DND-41 (cell line): ENCODE measurements at regions not wholly inside any gene's neighbourhood (a gene's known extent, or its start where the extent isn't known, plus 50 kb on each side); places are given as distances from the start of the nearest gene placed in this dataset.
A peak's percentile ranks its signal among the peaks of the same experiment; 100 is the strongest.

Source experiments
- ATAC-seq: fragments of 200-7000 bp; cut with Tn5 transposase; 3 replicates; pipeline ENCODE4 v1.9.1; 2021; ENCODE audit warnings: low read depth; ENCODE audit not compliant: insufficient read depth
- DNase-seq: peaks from one replicate; pipeline ENCODE4 v3.0.0-alpha.2; 2020
- H2AFZ ChIP-seq: 2 replicates; pipeline ENCODE4 v1.6.0; 2012; ENCODE audit warnings: low read depth, low read length
- H3K27ac ChIP-seq: 2 replicates; pipeline ENCODE4 v1.5.1; 2012; ENCODE audit warnings: low read length, inconsistent platforms
- H3K27me3 ChIP-seq: fragments of 200-600 bp; sonication (generic); 2 replicates; pipeline ENCODE4 v1.6.0; 2012; ENCODE audit warnings: low read length, mild to moderate bottlenecking, inconsistent platforms; ENCODE audit not compliant: insufficient read depth, poor library complexity
- H3K36me3 ChIP-seq: 2 replicates; pipeline ENCODE4 v1.5.1; 2012; ENCODE audit warnings: low read length, inconsistent platforms; ENCODE audit not compliant: insufficient read depth
- H3K4me1 ChIP-seq: 2 replicates; pipeline ENCODE4 v1.5.1; 2012; ENCODE audit warnings: mild to moderate bottlenecking, low read length; ENCODE audit not compliant: insufficient read depth
- H3K4me2 ChIP-seq: 2 replicates; pipeline ENCODE4 v1.6.0; 2012; ENCODE audit warnings: mild to moderate bottlenecking, moderate library complexity, low read length, inconsistent platforms; ENCODE audit not compliant: insufficient read depth
- H3K4me3 ChIP-seq, 2 experiments: fragments of 200-600 bp in 1 of 2; shearing (Covaris generic) in 1 of 2; 2 replicates each; pipeline ENCODE4 v1.5.1; 2012 to 2016; ENCODE audit warnings: inconsistent platforms in 2 of 2, low read length in 2 of 2, mild to moderate bottlenecking in 2 of 2, low read depth in 1 of 2, moderate library complexity in 1 of 2
- H3K79me2 ChIP-seq: 2 replicates; pipeline ENCODE4 v1.6.0; 2012; ENCODE audit warnings: low read length, inconsistent platforms; ENCODE audit not compliant: insufficient read depth
- H3K9ac ChIP-seq: 2 replicates; pipeline ENCODE4 v1.6.0; 2012; ENCODE audit warnings: low read depth, mild to moderate bottlenecking, inconsistent platforms, low read length, moderate library complexity
- H3K9me3 ChIP-seq: 2 replicates; pipeline ENCODE4 v1.5.1; 2012; ENCODE audit warnings: low read length, moderate library complexity, mild to moderate bottlenecking, inconsistent platforms; ENCODE audit not compliant: insufficient read depth, severe bottlenecking
- H4K20me1 ChIP-seq: 2 replicates; pipeline ENCODE4 v1.6.0; 2012; ENCODE audit warnings: low read length; ENCODE audit not compliant: insufficient read depth
- CTCF ChIP-seq: IDR thresholded peaks from 2 replicates; pipeline ENCODE4 v1.5.1; 2012; ENCODE audit warnings: borderline replicate concordance, low read length, moderate library complexity, mild to moderate bottlenecking; ENCODE audit not compliant: poor library complexity, severe bottlenecking; ENCODE audit errors: extremely low read depth
- EZH2 ChIP-seq: IDR thresholded peaks from 3 replicates; pipeline ENCODE4 v1.6.1; 2012; ENCODE audit warnings: borderline replicate concordance, low read depth, mild to moderate bottlenecking, moderate library complexity, low read length, inconsistent platforms; ENCODE audit not compliant: severe bottlenecking

DNA sequence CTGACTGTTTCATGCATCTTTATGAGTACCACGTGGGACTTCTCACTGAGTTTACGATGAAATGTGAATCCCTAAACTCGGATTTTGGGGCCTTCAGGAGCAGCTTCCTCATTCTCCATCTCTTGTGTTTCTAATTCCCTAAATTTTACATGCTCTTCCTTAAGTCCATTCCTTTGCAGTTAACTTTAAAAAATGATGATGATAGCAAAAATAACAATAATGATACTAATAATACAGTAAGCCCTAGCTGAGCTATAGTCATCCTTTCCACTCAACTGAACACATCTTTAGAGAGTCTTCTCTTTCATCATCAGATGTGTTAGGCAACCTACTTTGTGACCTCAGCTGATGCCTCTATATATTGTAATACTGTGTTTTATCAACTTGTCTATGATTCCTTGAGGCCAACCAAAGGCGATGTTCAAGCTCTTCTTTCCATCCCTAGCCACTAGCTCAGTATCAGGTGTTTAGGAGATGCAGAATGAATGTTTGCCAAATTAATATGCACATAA lies 1196.4 kb downstream of the VRK1 start:
- H3K4me2 ChIP-seq = no peak overlapping the region
- H3K9ac ChIP-seq = peak overlapping the region; percentile 14
- DNase-seq (no peak), ATAC-seq (0 out of 3 replicates have a peak, but pooled peaks have one; percentile 8)
- no peaks in the 10 kb centered on the region for H3K79me2 ChIP-seq
- peak overlapping the region; percentile 87 for H3K27ac ChIP-seq
- no peaks in the 10 kb centered on the region for H4K20me1 ChIP-seq
- H3K4me3 ChIP-seq = no peak overlapping the region
- no peak for TF ChIP-seq EZH2
- no peak for TF ChIP-seq CTCF
- H3K9me3 ChIP-seq = no peaks in the 10 kb centered on the region
- no peaks in the 10 kb centered on the region for H3K36me3 ChIP-seq
- H3K4me1 ChIP-seq = peaks cover 35% of the 10 kb centered on the region
- peak overlapping the region; percentile 71 for H2AFZ ChIP-seq
- H3K27me3 ChIP-seq = no peaks in the 10 kb centered on the region

GRCh38 chr14:97994020-97994531 lies 1196.9 kb downstream of the VRK1 start:
- peak; percentile 84 for ATAC-seq
- Histone ChIP-seq H3K4me1 (peaks cover 35% of the 10 kb centered on the region), H3K9me3 (no peaks in the 10 kb centered on the region), H3K36me3 (no peaks in the 10 kb centered on the region), H3K79me2 (no peaks in the 10 kb centered on the region), H3K4me2 (0 out of 2 replicates have a peak overlapping the region, but pooled peaks have one; percentile 6), H3K9ac (peak overlapping the region; percentile 14), H4K20me1 (no peaks in the 10 kb centered on the region), H3K4me3 (peak overlapping the region in 1 of 2 experiments; percentile 11; a peak in 1 of 4 replicates), H3K27me3 (no peaks in the 10 kb centered on the region), H2AFZ (peak overlapping the region; percentile 71), H3K27ac (peak overlapping the region; percentile 87)
- no peak for TF ChIP-seq CTCF
- TF ChIP-seq EZH2 = no peak
- peak; percentile 38 for DNase-seq

DNA sequence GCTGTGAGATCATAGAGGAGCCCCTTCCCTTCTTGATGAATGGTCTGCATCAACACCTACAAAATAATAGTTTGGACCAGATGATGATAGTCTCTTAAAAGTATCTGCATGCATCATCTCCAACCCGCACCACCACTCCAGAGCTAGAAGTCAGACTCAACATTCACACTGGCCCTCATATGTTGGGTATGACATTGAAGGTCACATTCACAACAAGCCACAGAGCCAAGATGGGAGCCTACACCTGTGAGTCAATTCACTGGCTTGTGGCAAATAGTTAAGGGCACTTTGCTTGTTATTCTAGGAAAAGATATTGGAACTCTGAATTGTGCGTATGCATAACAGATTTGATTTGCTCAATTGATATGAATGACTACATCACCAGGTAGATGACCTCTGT lies 1197.9 kb downstream of the VRK1 start:
- H3K9ac ChIP-seq = peak overlapping the region; percentile 14; the same call in 1 of the 2 replicates
- DNase-seq = no peak
- TF ChIP-seq CTCF = no peak
- TF ChIP-seq EZH2 = no peak
- no peak overlapping the region; a peak in 1 of 4 replicates for H3K4me3 ChIP-seq
- no peaks in the 10 kb centered on the region for H3K27me3 ChIP-seq
- no peaks in the 10 kb centered on the region for H4K20me1 ChIP-seq
- H2AFZ ChIP-seq = peak overlapping the region; percentile 34; the same call in 1 of the 2 replicates
- no peaks in the 10 kb centered on the region for H3K79me2 ChIP-seq
- H3K4me1 ChIP-seq = peaks cover 35% of the 10 kb centered on the region
- no peaks in the 10 kb centered on the region for H3K9me3 ChIP-seq
- no peaks in the 10 kb centered on the region for H3K36me3 ChIP-seq
- no peak for ATAC-seq
- H3K27ac ChIP-seq = peak overlapping the region; percentile 87
- no peak overlapping the region for H3K4me2 ChIP-seq
